A549 (cell line): ENCODE measurements at regions not wholly inside any gene's neighbourhood (a gene's known extent, or its start where the extent isn't known, plus 50 kb on each side); places are given as distances from the start of the nearest gene placed in this dataset.

Source experiments
- RAD21 ChIP-seq, 2 experiments: fragments of >200 bp in 1 of 2; sonication (Bioruptor Twin) in 1 of 2; formaldehyde crosslinking in 1 of 2; IDR thresholded peaks in 1 of 2; conservative IDR thresholded peaks in 1 of 2; 2 replicates in 1 of 2; 3 replicates in 1 of 2; pipeline ENCODE4 v1.6.1; 2012 to 2018; ENCODE audit warnings: inconsistent platforms in 1 of 2
- REST ChIP-seq: fragments of 200-600 bp; sonication (generic); IDR thresholded peaks from 2 replicates; pipeline ENCODE4 v1.6.1; 2016; ENCODE audit warnings: antibody characterized with exemption, mild to moderate bottlenecking, moderate library complexity
- RNF2 ChIP-seq: fragments of 200-600 bp; sonication (generic); IDR thresholded peaks from 2 replicates; pipeline ENCODE4 v1.6.1; 2016; ENCODE audit warnings: low read depth, mild to moderate bottlenecking, antibody characterized with exemption, moderate library complexity, borderline replicate concordance
- TP53 ChIP-seq: fragments of 250-450 bp; sonication (Bioruptor Pico); IDR thresholded peaks from 2 replicates; pipeline ENCODE4 v1.5.0; 2021; ENCODE audit warnings: mild to moderate bottlenecking, moderate library complexity
- TF ChIP-seq, protein P1 (sequence below): fragments of 450-650 bp; IDR thresholded peaks from 2 replicates; pipeline ENCODE4 v1.6.1; 2014; ENCODE audit warnings: antibody characterized with exemption
- TF ChIP-seq, protein P2 (sequence below): fragments of >200 bp; sonication (Bioruptor Twin); formaldehyde crosslinking; IDR thresholded peaks from 3 replicates; pipeline ENCODE4 v1.5.1; 2016
- TF ChIP-seq, protein P3 (sequence below): fragments of 250-450 bp; sonication (Bioruptor Pico); IDR thresholded peaks from 2 replicates; pipeline ENCODE4 v1.5.0; 2021; ENCODE audit warnings: mild to moderate bottlenecking, moderate library complexity, borderline replicate concordance

GRCh38 chr16:48831076-48831722 lies 221.2 kb upstream of the N4BP1 start:
- TF ChIP-seq, protein P1, sequence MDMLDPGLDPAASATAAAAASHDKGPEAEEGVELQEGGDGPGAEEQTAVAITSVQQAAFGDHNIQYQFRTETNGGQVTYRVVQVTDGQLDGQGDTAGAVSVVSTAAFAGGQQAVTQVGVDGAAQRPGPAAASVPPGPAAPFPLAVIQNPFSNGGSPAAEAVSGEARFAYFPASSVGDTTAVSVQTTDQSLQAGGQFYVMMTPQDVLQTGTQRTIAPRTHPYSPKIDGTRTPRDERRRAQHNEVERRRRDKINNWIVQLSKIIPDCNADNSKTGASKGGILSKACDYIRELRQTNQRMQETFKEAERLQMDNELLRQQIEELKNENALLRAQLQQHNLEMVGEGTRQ: no peak
- TF ChIP-seq, protein P2, sequence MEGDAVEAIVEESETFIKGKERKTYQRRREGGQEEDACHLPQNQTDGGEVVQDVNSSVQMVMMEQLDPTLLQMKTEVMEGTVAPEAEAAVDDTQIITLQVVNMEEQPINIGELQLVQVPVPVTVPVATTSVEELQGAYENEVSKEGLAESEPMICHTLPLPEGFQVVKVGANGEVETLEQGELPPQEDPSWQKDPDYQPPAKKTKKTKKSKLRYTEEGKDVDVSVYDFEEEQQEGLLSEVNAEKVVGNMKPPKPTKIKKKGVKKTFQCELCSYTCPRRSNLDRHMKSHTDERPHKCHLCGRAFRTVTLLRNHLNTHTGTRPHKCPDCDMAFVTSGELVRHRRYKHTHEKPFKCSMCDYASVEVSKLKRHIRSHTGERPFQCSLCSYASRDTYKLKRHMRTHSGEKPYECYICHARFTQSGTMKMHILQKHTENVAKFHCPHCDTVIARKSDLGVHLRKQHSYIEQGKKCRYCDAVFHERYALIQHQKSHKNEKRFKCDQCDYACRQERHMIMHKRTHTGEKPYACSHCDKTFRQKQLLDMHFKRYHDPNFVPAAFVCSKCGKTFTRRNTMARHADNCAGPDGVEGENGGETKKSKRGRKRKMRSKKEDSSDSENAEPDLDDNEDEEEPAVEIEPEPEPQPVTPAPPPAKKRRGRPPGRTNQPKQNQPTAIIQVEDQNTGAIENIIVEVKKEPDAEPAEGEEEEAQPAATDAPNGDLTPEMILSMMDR: no peak
- TF ChIP-seq RNF2 (no peak), RAD21 (conservative IDR thresholded peaks at IDR 0.05 in 1 of 2, IDR thresholded peaks at IDR 0.05 in 1 of 2) (no peak), TP53 (CRISPR knock-in tag) (no peak), REST (no peak)
- TF ChIP-seq, protein P3, sequence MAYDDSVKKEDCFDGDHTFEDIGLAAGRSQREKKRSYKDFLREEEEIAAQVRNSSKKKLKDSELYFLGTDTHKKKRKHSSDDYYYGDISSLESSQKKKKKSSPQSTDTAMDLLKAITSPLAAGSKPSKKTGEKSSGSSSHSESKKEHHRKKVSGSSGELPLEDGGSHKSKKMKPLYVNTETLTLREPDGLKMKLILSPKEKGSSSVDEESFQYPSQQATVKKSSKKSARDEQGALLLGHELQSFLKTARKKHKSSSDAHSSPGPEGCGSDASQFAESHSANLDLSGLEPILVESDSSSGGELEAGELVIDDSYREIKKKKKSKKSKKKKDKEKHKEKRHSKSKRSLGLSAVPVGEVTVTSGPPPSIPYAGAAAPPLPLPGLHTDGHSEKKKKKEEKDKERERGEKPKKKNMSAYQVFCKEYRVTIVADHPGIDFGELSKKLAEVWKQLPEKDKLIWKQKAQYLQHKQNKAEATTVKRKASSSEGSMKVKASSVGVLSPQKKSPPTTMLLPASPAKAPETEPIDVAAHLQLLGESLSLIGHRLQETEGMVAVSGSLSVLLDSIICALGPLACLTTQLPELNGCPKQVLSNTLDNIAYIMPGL (CRISPR knock-in tag): no peak
